ENCODE measurements at regions not wholly inside any gene's neighbourhood (a gene's known extent, or its start where the extent isn't known, plus 50 kb on each side); places are given as distances from the start of the nearest gene placed in this dataset.

DNA sequence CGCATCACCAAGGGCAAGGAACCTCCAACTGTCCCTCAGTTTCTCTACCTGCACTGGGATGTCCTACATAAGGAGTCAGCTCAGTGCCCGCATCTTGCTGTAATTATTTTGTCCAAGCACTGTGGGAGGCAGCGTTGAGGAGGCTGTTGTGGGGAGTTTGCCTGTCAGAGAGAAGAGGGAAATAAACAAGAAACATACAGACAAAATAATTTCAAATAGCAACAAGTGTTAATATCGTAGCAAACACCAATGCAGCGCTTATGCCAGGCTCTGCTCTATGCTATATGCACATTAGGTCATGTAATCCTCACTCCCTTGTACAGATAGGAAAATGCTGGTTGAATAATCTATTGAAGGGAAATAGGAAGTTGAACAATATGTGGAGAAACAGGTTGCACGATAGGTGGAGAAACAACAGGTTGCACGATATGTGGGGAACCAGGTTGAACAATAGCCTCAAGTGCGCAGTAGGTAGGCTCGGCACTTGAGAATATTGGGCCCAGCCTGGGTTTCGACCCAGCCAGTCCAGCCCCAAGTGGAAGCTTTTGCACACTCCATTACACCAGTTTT is 91.2 kb upstream of the SIRPA start:
- H3K9me1 ChIP-seq (replicated peaks; ENCODE audit: control insufficient read depth, extremely low read depth, insufficient read depth, low read length) = no peaks in the 10 kb centered on the region
- no peak for DNase-seq (ENCODE audit: low read depth, low spot score)
- H4K20me1 ChIP-seq (replicated peaks; ENCODE audit: control insufficient read depth, extremely low read depth, insufficient read depth, low read length) = no peaks in the 10 kb centered on the region
- dilution Hi-C loops (cut with MboI; ENCODE audit: extremely low pct_ligation_motif_present, low sequenced_read_pairs) (no loop called here), intact Hi-C loops (cut with micrococcal nuclease) (loop anchor here (1.0 to 5.0 kb wide), 3 partner anchors 9 to 298 kb away; partner anchors contain the start of gene STK35)
- BruUV-seq (replicated peaks) = TSS peak; percentile 36
- H3K4me3 ChIP-seq (replicated peaks in 1 of 3; ENCODE audit: insufficient read depth in 1 of 3, low read depth in 1 of 3, low read length in 3 of 3) = peak overlapping the region in 2 of 3 experiments; percentile 49 to 56
- CTCF ChIA-PET = interaction anchor here (0.7 to 4.8 kb wide), 8 partner anchors 8 to 369 kb away, joined by 3 to 48 read pairs (median 26); no protein-coding TSS in a partner anchor
- H3K36me3 ChIP-seq (ENCODE audit: control insufficient read depth in 2 of 2, extremely low read depth in 1 of 2, insufficient read depth in 2 of 2, low read length in 2 of 2) = no peaks in the 10 kb centered on the region
- H3K9ac ChIP-seq (replicated peaks; ENCODE audit: extremely low read depth, insufficient read depth, low read length) = peak overlapping the region; percentile 70
- peaks cover 0 to 5% of the 10 kb centered on the region in 2 experiments for H3K27me3 ChIP-seq (ENCODE audit: control insufficient read depth in 2 of 2, insufficient read depth in 2 of 2, low read length in 2 of 2)
- H3K4me2 ChIP-seq (ENCODE audit: insufficient read depth, low read length) = peak overlapping the region; percentile 88
- peaks cover 16% of the 10 kb centered on the region for H3K4me1 ChIP-seq (ENCODE audit: control insufficient read depth, extremely low read depth, insufficient read depth, low read length)
- peak overlapping the region; percentile 92 for H2AFZ ChIP-seq (ENCODE audit: low read depth, low read length)
- POLR2A ChIA-PET = no interaction called here
- no peak for TF ChIP-seq MAX (IDR thresholded peaks at IDR 0.05; ENCODE audit: insufficient read depth, insufficient read length)
- TF ChIP-seq, protein P1, sequence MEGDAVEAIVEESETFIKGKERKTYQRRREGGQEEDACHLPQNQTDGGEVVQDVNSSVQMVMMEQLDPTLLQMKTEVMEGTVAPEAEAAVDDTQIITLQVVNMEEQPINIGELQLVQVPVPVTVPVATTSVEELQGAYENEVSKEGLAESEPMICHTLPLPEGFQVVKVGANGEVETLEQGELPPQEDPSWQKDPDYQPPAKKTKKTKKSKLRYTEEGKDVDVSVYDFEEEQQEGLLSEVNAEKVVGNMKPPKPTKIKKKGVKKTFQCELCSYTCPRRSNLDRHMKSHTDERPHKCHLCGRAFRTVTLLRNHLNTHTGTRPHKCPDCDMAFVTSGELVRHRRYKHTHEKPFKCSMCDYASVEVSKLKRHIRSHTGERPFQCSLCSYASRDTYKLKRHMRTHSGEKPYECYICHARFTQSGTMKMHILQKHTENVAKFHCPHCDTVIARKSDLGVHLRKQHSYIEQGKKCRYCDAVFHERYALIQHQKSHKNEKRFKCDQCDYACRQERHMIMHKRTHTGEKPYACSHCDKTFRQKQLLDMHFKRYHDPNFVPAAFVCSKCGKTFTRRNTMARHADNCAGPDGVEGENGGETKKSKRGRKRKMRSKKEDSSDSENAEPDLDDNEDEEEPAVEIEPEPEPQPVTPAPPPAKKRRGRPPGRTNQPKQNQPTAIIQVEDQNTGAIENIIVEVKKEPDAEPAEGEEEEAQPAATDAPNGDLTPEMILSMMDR (IDR thresholded peaks at IDR 0.05; ENCODE audit: extremely low read depth in 1 of 2, insufficient read depth in 1 of 2, low read depth in 1 of 2, low read length in 2 of 2) = no peak
- TF ChIP-seq FOS (IDR thresholded peaks at IDR 0.05; ENCODE audit: borderline replicate concordance, insufficient read depth, low read length) = no peak
- no peak for TF ChIP-seq JUN (IDR thresholded peaks at IDR 0.05; ENCODE audit: borderline replicate concordance, insufficient read depth, insufficient read length, low read depth)
- no peak for TF ChIP-seq EZH2 (IDR thresholded peaks at IDR 0.05; ENCODE audit: borderline replicate concordance, low read depth, low read length, severe bottlenecking)
- H3K27ac ChIP-seq (ENCODE audit: insufficient read depth, low read depth, low read length) = no peak overlapping the region
- peak; percentile 54 for FAIRE-seq
- no peaks in the 10 kb centered on the region for H3K9me3 ChIP-seq (replicated peaks; ENCODE audit: control insufficient read depth, insufficient read depth, low read length)
- no peaks in the 10 kb centered on the region for H3K79me2 ChIP-seq (ENCODE audit: control insufficient read depth, insufficient read depth, low read length)

All from endothelial cell of umbilical vein (primary cell).